Endothelial cell of umbilical vein (primary cell): ENCODE measurements at regions not wholly inside any gene's neighbourhood (a gene's known extent, or its start where the extent isn't known, plus 50 kb on each side); places are given as distances from the start of the nearest gene placed in this dataset.

ENCODE experiments used
- BruUV-seq: library from RNA; stranded (reverse); fragments of 400-500 nt; replicated peaks from 2 replicates; lab custom pipeline; 2021; lab: Mats Ljungman, UMichigan
- CTCF ChIA-PET: fragments of 300-600, 350-600 bp; sonication (Branson Sonifier 250); formaldehyde crosslinking; loops from one replicate; lab custom pipeline; 2021; ENCODE audit warnings: antibody characterized with exemption, inconsistent platforms; lab: Charles Lee
- POLR2A ChIA-PET: fragments of 300-600, 350-600 bp; sonication (Branson Sonifier 250); formaldehyde crosslinking; loops from one replicate; lab custom pipeline; 2021; ENCODE audit warnings: antibody characterized with exemption, inconsistent platforms; lab: Charles Lee
- DNase-seq: peaks from one replicate; pipeline ENCODE4 v3.0.0-alpha.2; 2011; ENCODE audit warnings: low read depth, low spot score
- FAIRE-seq: peaks from 2 replicates; lab custom pipeline; 2011; peaks lifted over from hg19 to GRCh38; lab: Jason Lieb, UNC
- H2AFZ ChIP-seq: 2 replicates; pipeline ENCODE4 v1.6.0; 2012; ENCODE audit warnings: low read depth, low read length, control low read depth, inconsistent platforms
- H3K27ac ChIP-seq: 2 replicates; pipeline ENCODE4 v1.5.1; 2011; ENCODE audit warnings: low read depth, mild to moderate bottlenecking, control low read depth, low read length, moderate library complexity; ENCODE audit not compliant: insufficient read depth
- H3K27me3 ChIP-seq, 2 experiments: 2 replicates each; pipeline versions ENCODE4 v1.6.0 to v1.6.1; 2011; ENCODE audit warnings: low read length in 2 of 2, mixed read lengths in 1 of 2; ENCODE audit not compliant: control insufficient read depth in 2 of 2, insufficient read depth in 2 of 2
- H3K36me3 ChIP-seq, 2 experiments: 2 replicates in 1 of 2; 3 replicates in 1 of 2; pipeline ENCODE4 v1.5.1; 2011; ENCODE audit warnings: low read length in 2 of 2, mild to moderate bottlenecking in 1 of 2, moderate library complexity in 1 of 2; ENCODE audit not compliant: control insufficient read depth in 2 of 2, insufficient read depth in 2 of 2; ENCODE audit errors: extremely low read depth in 1 of 2
- H3K4me1 ChIP-seq: 3 replicates; pipeline ENCODE4 v1.5.1; 2011; ENCODE audit warnings: mild to moderate bottlenecking, low read length; ENCODE audit not compliant: control insufficient read depth, insufficient read depth; ENCODE audit errors: extremely low read depth
- H3K4me2 ChIP-seq: 2 replicates; pipeline ENCODE4 v1.6.1; 2011; ENCODE audit warnings: low read length, control low read depth, mixed read lengths; ENCODE audit not compliant: insufficient read depth
- H3K4me3 ChIP-seq, 3 experiments: fragments of 200-600 bp in 1 of 3; sonication (generic), shearing (Covaris generic) in 1 of 3; replicated peaks in 1 of 3; 2 replicates each; pipeline ENCODE4 v1.5.1; 2011 to 2016; ENCODE audit warnings: control low read depth in 3 of 3, low read length in 3 of 3, mild to moderate bottlenecking in 2 of 3, inconsistent platforms in 1 of 3, low read depth in 1 of 3, moderate library complexity in 1 of 3; ENCODE audit not compliant: insufficient read depth in 1 of 3
- H3K79me2 ChIP-seq: 2 replicates; pipeline ENCODE4 v1.6.0; 2012; ENCODE audit warnings: low read length, inconsistent platforms; ENCODE audit not compliant: control insufficient read depth, insufficient read depth
- H3K9ac ChIP-seq: replicated peaks from 2 replicates; pipeline ENCODE3; 2011; ENCODE audit warnings: low read length, control low read depth; ENCODE audit not compliant: insufficient read depth; ENCODE audit errors: extremely low read depth
- H3K9me1 ChIP-seq: replicated peaks from 3 replicates; pipeline ENCODE4 v1.6.0; 2011; ENCODE audit warnings: mild to moderate bottlenecking, low read length; ENCODE audit not compliant: control insufficient read depth, insufficient read depth; ENCODE audit errors: extremely low read depth
- H3K9me3 ChIP-seq: replicated peaks from 2 replicates; pipeline ENCODE4 v1.5.1; 2012; ENCODE audit warnings: low read length, inconsistent platforms; ENCODE audit not compliant: control insufficient read depth, insufficient read depth
- H4K20me1 ChIP-seq: replicated peaks from 2 replicates; pipeline ENCODE3; 2011; ENCODE audit warnings: mild to moderate bottlenecking, low read length; ENCODE audit not compliant: control insufficient read depth, insufficient read depth; ENCODE audit errors: extremely low read depth
- GATA2 ChIP-seq: IDR thresholded peaks from 2 replicates; pipeline ENCODE4 v1.7.0; 2011; ENCODE audit warnings: low read depth, mild to moderate bottlenecking, moderate library complexity, mixed read lengths, low read length; ENCODE audit not compliant: insufficient read length, insufficient read depth
- JUN ChIP-seq: IDR thresholded peaks from 2 replicates; pipeline ENCODE4 v1.6.1; 2011; ENCODE audit warnings: borderline replicate concordance, low read depth; ENCODE audit not compliant: insufficient read length, insufficient read depth
- POLR2A ChIP-seq: IDR thresholded peaks from 2 replicates; pipeline ENCODE4 v1.6.1; 2012; ENCODE audit warnings: low read depth, mild to moderate bottlenecking, control low read depth, low read length
- dilution Hi-C: fragments of 300-500 bp; cut with MboI; formaldehyde crosslinking; loops from one replicate; pipeline ENCODE4 v1.15.0; 2019; ENCODE audit warnings: low sequenced_read_pairs; ENCODE audit not compliant: extremely low pct_ligation_motif_present
- intact Hi-C: fragments of 100-400 bp; cut with micrococcal nuclease; formaldehyde crosslinking; loops from one replicate; pipeline ENCODE4 v1.10.0; 2022
- TF ChIP-seq, protein P1 (sequence below): IDR thresholded peaks from 2 replicates; pipeline ENCODE4 v1.6.1; 2011; ENCODE audit not compliant: insufficient read depth, insufficient read length
- TF ChIP-seq, protein P2 (sequence below), 2 donors: IDR thresholded peaks; 1 replicate in 1 of 2; 2 replicates in 1 of 2; pipeline ENCODE4 v1.5.1; 2011; ENCODE audit warnings: low read length in 2 of 2, mild to moderate bottlenecking in 2 of 2, moderate library complexity in 2 of 2, control low read depth in 1 of 2, inconsistent platforms in 1 of 2, low read depth in 1 of 2; ENCODE audit not compliant: insufficient read depth in 1 of 2; ENCODE audit errors: extremely low read depth in 1 of 2

GRCh38 chr11:69563946-69564775 lies 76.8 kb upstream of the CCND1 start:
- Histone ChIP-seq H3K4me2 (no peak overlapping the region), H3K9ac (no peak overlapping the region), H4K20me1 (no peaks in the 10 kb centered on the region), H3K4me1 (peaks cover 6% of the 10 kb centered on the region), H3K36me3 (no peaks in the 10 kb centered on the region), H3K9me1 (no peaks in the 10 kb centered on the region), H3K4me3 (no peak overlapping the region), H3K27me3 (peaks cover 0 to 1% of the 10 kb centered on the region in 2 experiments), H3K27ac (no peak overlapping the region), H2AFZ (no peak overlapping the region), H3K79me2 (no peaks in the 10 kb centered on the region), H3K9me3 (no peaks in the 10 kb centered on the region)
- TF ChIP-seq, protein P1, sequence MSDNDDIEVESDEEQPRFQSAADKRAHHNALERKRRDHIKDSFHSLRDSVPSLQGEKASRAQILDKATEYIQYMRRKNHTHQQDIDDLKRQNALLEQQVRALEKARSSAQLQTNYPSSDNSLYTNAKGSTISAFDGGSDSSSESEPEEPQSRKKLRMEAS: no peak
- TF ChIP-seq POLR2A (no peak), GATA2 (no peak), JUN (no peak)
- TF ChIP-seq, protein P2, sequence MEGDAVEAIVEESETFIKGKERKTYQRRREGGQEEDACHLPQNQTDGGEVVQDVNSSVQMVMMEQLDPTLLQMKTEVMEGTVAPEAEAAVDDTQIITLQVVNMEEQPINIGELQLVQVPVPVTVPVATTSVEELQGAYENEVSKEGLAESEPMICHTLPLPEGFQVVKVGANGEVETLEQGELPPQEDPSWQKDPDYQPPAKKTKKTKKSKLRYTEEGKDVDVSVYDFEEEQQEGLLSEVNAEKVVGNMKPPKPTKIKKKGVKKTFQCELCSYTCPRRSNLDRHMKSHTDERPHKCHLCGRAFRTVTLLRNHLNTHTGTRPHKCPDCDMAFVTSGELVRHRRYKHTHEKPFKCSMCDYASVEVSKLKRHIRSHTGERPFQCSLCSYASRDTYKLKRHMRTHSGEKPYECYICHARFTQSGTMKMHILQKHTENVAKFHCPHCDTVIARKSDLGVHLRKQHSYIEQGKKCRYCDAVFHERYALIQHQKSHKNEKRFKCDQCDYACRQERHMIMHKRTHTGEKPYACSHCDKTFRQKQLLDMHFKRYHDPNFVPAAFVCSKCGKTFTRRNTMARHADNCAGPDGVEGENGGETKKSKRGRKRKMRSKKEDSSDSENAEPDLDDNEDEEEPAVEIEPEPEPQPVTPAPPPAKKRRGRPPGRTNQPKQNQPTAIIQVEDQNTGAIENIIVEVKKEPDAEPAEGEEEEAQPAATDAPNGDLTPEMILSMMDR (IDR thresholded peaks at IDR 0.05; ENCODE audit: extremely low read depth in 1 of 2, insufficient read depth in 1 of 2, low read depth in 1 of 2, low read length in 2 of 2): no peak
- ChIA-PET CTCF (no interaction called here), POLR2A (no interaction called here)
- no peak for DNase-seq
- no peak for FAIRE-seq
- dilution Hi-C loops (no loop called here), intact Hi-C loops (no loop called here)
- BruUV-seq: no TSS peak
